ENCODE measurements at regions not wholly inside any gene's neighbourhood (a gene's known extent, or its start where the extent isn't known, plus 50 kb on each side); places are given as distances from the start of the nearest gene placed in this dataset.

DNA sequence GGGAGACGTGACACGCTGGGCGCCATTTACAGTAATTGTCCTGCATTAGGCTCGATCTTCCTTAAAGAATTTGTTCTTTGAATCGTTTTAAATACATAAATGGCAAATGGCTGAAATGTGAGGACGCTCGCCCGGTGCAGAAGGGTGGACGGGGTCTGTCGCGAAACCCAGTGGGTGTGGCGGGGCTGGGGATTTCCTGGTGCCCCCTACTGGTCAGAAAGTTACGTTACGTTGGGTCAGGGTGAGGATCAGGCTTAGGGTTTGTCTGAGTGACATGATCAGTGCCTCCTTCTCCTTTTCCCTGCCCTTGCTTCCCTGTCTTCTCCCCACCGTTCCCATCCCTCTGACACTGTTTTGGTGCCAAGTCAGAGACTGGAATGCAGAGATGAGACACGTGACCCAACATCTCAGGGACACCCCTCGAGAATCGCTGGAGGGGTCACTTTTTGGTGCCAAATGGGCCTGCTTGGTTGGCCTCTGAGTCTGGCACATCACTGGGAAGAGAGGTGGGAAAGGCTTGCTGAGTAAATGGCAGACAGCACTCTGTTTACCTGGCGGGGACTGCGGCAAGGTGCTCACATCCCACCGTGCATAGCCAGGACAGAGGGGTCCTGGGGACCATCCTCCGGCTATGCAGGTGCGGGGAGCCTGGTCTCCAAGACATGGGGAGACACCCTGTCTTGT lies 1107.6 kb downstream of the BRD1 start:
- TF ChIP-seq YEATS4 (CRISPR knock-in tag; IDR thresholded peaks at IDR 0.05; ENCODE audit: borderline replicate concordance) (no peak), ZNF766 (CRISPR knock-in tag; IDR thresholded peaks at IDR 0.05; ENCODE audit: borderline replicate concordance) (no peak), ZNF747 (CRISPR knock-in tag; IDR thresholded peaks at IDR 0.05; ENCODE audit: borderline replicate concordance) (no peak), NKX3-1 (CRISPR knock-in tag; IDR thresholded peaks at IDR 0.05) (no peak), NFE2L1 (CRISPR knock-in tag; IDR thresholded peaks at IDR 0.05; ENCODE audit: borderline replicate concordance) (no peak)
- TF ChIP-seq, protein P1, sequence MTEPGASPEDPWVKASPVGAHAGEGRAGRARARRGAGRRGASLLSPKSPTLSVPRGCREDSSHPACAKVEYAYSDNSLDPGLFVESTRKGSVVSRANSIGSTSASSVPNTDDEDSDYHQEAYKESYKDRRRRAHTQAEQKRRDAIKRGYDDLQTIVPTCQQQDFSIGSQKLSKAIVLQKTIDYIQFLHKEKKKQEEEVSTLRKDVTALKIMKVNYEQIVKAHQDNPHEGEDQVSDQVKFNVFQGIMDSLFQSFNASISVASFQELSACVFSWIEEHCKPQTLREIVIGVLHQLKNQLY (CRISPR knock-in tag; IDR thresholded peaks at IDR 0.05): no peak
- TF ChIP-seq, protein P2, sequence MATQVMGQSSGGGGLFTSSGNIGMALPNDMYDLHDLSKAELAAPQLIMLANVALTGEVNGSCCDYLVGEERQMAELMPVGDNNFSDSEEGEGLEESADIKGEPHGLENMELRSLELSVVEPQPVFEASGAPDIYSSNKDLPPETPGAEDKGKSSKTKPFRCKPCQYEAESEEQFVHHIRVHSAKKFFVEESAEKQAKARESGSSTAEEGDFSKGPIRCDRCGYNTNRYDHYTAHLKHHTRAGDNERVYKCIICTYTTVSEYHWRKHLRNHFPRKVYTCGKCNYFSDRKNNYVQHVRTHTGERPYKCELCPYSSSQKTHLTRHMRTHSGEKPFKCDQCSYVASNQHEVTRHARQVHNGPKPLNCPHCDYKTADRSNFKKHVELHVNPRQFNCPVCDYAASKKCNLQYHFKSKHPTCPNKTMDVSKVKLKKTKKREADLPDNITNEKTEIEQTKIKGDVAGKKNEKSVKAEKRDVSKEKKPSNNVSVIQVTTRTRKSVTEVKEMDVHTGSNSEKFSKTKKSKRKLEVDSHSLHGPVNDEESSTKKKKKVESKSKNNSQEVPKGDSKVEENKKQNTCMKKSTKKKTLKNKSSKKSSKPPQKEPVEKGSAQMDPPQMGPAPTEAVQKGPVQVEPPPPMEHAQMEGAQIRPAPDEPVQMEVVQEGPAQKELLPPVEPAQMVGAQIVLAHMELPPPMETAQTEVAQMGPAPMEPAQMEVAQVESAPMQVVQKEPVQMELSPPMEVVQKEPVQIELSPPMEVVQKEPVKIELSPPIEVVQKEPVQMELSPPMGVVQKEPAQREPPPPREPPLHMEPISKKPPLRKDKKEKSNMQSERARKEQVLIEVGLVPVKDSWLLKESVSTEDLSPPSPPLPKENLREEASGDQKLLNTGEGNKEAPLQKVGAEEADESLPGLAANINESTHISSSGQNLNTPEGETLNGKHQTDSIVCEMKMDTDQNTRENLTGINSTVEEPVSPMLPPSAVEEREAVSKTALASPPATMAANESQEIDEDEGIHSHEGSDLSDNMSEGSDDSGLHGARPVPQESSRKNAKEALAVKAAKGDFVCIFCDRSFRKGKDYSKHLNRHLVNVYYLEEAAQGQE (IDR thresholded peaks at IDR 0.05; ENCODE audit: borderline replicate concordance in 1 of 2, low read depth in 1 of 2, low read length in 2 of 2): no peak
- TF ChIP-seq, protein P3, sequence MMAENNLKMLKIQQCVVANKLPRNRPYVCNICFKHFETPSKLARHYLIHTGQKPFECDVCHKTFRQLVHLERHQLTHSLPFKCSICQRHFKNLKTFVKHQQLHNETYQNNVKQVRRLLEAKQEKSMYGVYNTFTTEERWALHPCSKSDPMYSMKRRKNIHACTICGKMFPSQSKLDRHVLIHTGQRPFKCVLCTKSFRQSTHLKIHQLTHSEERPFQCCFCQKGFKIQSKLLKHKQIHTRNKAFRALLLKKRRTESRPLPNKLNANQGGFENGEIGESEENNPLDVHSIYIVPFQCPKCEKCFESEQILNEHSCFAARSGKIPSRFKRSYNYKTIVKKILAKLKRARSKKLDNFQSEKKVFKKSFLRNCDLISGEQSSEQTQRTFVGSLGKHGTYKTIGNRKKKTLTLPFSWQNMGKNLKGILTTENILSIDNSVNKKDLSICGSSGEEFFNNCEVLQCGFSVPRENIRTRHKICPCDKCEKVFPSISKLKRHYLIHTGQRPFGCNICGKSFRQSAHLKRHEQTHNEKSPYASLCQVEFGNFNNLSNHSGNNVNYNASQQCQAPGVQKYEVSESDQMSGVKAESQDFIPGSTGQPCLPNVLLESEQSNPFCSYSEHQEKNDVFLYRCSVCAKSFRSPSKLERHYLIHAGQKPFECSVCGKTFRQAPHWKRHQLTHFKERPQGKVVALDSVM (CRISPR knock-in tag; IDR thresholded peaks at IDR 0.05): no peak

Data from HepG2 (cell line).